GM12891 (cell line): ENCODE measurements at regions not wholly inside any gene's neighbourhood (a gene's known extent, or its start where the extent isn't known, plus 50 kb on each side); places are given as distances from the start of the nearest gene placed in this dataset.

Experiments
- POLR2A ChIP-seq: IDR thresholded peaks from 2 replicates; pipeline ENCODE4 v1.6.1; 2011; ENCODE audit warnings: low read depth, low read length, control low read depth
- POLR2AphosphoS5 ChIP-seq: IDR thresholded peaks from 2 replicates; pipeline ENCODE4 v1.6.1; 2011; ENCODE audit warnings: low read depth, low read length, control low read depth
- SPI1 ChIP-seq: IDR thresholded peaks from 2 replicates; pipeline ENCODE4 v1.6.1; 2011; ENCODE audit warnings: low read depth, low read length, control low read depth
- TAF1 ChIP-seq: IDR thresholded peaks from 2 replicates; pipeline ENCODE4 v1.6.1; 2011; ENCODE audit warnings: low read depth, low read length, control low read depth

GRCh38 chr13:83796364-83796763, 85.9 kb downstream of the SLITRK1 start:
- TF ChIP-seq TAF1 (no peak), POLR2A (no peak), POLR2AphosphoS5 (no peak), SPI1 (no peak)
